Neural cell (in vitro differentiated cells): ENCODE measurements at regions not wholly inside any gene's neighbourhood (a gene's known extent, or its start where the extent isn't known, plus 50 kb on each side); places are given as distances from the start of the nearest gene placed in this dataset.
"Not testable (repeated sequence)": the region's sequence is repeated elsewhere in the genome, so short reads cannot be mapped to it uniquely, and the experiment has no call there.

ENCODE experiments used
- H2AFZ ChIP-seq: fragments of 200-600, 300-800 bp; sonication (generic), shearing (Covaris generic); 2 replicates; pipeline ENCODE4 v1.6.0; 2014; ENCODE audit warnings: low read depth, mild to moderate bottlenecking, antibody characterized with exemption, low read length, moderate library complexity
- H3F3A ChIP-seq: fragments of 200-600 bp; shearing (Covaris generic); 2 replicates; pipeline ENCODE4 v1.6.1; 2016; ENCODE audit warnings: mild to moderate bottlenecking, moderate library complexity, mixed read lengths, antibody characterized with exemption, low read length; ENCODE audit not compliant: insufficient read depth, poor library complexity, severe bottlenecking
- H3K27ac ChIP-seq: fragments of 200-600, 300-800 bp; sonication (generic), shearing (Covaris generic); 2 replicates; pipeline ENCODE4 v1.5.1; 2014; ENCODE audit warnings: mild to moderate bottlenecking, low read length, moderate library complexity
- H3K27me3 ChIP-seq: fragments of 300-800, 200-600 bp; sonication (generic), shearing (Covaris generic); 2 replicates; pipeline ENCODE4 v1.6.0; 2014; ENCODE audit warnings: mild to moderate bottlenecking, low read depth, low read length, moderate library complexity; ENCODE audit not compliant: insufficient read depth
- H3K36me3 ChIP-seq: fragments of 300-800, 200-600 bp; sonication (generic), shearing (Covaris generic); 2 replicates; pipeline ENCODE4 v1.5.1; 2014; ENCODE audit warnings: mild to moderate bottlenecking, antibody characterized with exemption, low read length, moderate library complexity; ENCODE audit not compliant: insufficient read depth
- H3K4me2 ChIP-seq: fragments of 300-800, 200-600 bp; sonication (generic), shearing (Covaris generic); 2 replicates; pipeline ENCODE4 v1.6.0; 2014; ENCODE audit warnings: mild to moderate bottlenecking, low read length
- H3K4me3 ChIP-seq: fragments of 300-800, 200-600 bp; sonication (generic), shearing (Covaris generic); 2 replicates; pipeline ENCODE4 v1.5.1; 2014; ENCODE audit warnings: mild to moderate bottlenecking, low read length, moderate library complexity
- H3K79me2 ChIP-seq: fragments of 200-600 bp; shearing (Covaris generic); replicated peaks from 2 replicates; pipeline ENCODE4 v1.6.0; 2014; ENCODE audit warnings: mild to moderate bottlenecking, low read length, moderate library complexity; ENCODE audit not compliant: insufficient read depth
- H3K9ac ChIP-seq: fragments of 300-800, 200-600 bp; sonication (generic), shearing (Covaris generic); 2 replicates; pipeline ENCODE4 v1.6.1; 2016; ENCODE audit warnings: mild to moderate bottlenecking, low read length, mixed read lengths
- H3K9me2 ChIP-seq: fragments of 200-600 bp; shearing (Covaris generic); 2 replicates; pipeline ENCODE4 v1.6.1; 2016; ENCODE audit warnings: mild to moderate bottlenecking, low read length, mixed read lengths; ENCODE audit not compliant: insufficient read depth
- H3K9me3 ChIP-seq: fragments of 200-600, 300-800 bp; sonication (generic), shearing (Covaris generic); 2 replicates; pipeline ENCODE4 v1.6.1; 2016; ENCODE audit warnings: mild to moderate bottlenecking, mixed run types, low read length, moderate library complexity, mixed read lengths
- H4K20me1 ChIP-seq: fragments of 200-600 bp; shearing (Covaris generic); 2 replicates; pipeline ENCODE4 v1.6.1; 2016; ENCODE audit warnings: mild to moderate bottlenecking, mixed run types; ENCODE audit not compliant: insufficient read depth
- EP300 ChIP-seq: fragments of 450-650 bp; conservative IDR thresholded peaks from 2 replicates; pipeline ENCODE4 v1.6.1; 2014; ENCODE audit warnings: antibody characterized with exemption, mild to moderate bottlenecking, moderate library complexity; ENCODE audit not compliant: poor library complexity, severe bottlenecking
- EZH2 ChIP-seq: fragments of 200-600, 300-800 bp; shearing (Covaris generic), sonication (generic); IDR thresholded peaks from 2 replicates; pipeline ENCODE4 v1.6.1; 2014; ENCODE audit warnings: antibody characterized with exemption, low read length, borderline replicate concordance, mild to moderate bottlenecking; ENCODE audit not compliant: insufficient read depth, poor library complexity, severe bottlenecking
- MXI1 ChIP-seq: fragments of 450-650 bp; conservative IDR thresholded peaks from 2 replicates; pipeline ENCODE4 v1.6.1; 2014; ENCODE audit warnings: antibody characterized with exemption, mild to moderate bottlenecking; ENCODE audit not compliant: poor library complexity, severe bottlenecking
- POLR2AphosphoS5 ChIP-seq: IDR thresholded peaks from 2 replicates; pipeline ENCODE4 v1.6.1; 2012
- RAD21 ChIP-seq: fragments of 450-650 bp; conservative IDR thresholded peaks from 2 replicates; pipeline ENCODE4 v1.6.1; 2014; ENCODE audit warnings: antibody characterized with exemption, mild to moderate bottlenecking, moderate library complexity
- SMC3 ChIP-seq: fragments of 450-650 bp; conservative IDR thresholded peaks from 2 replicates; pipeline ENCODE4 v1.6.1; 2014; ENCODE audit warnings: antibody characterized with exemption, mild to moderate bottlenecking, moderate library complexity; ENCODE audit not compliant: poor library complexity
- TAF1 ChIP-seq: IDR thresholded peaks from 2 replicates; pipeline ENCODE4 v1.6.1; 2012; ENCODE audit warnings: low read depth
- TF ChIP-seq, protein P1 (sequence below): fragments of 450-650 bp; IDR thresholded peaks from 2 replicates; pipeline ENCODE4 v1.5.1; 2014; ENCODE audit warnings: antibody characterized with exemption, mild to moderate bottlenecking, moderate library complexity; ENCODE audit not compliant: poor library complexity, severe bottlenecking
- TF ChIP-seq, protein P2 (sequence below): IDR thresholded peaks from 2 replicates; pipeline ENCODE4 v1.6.1; 2012; ENCODE audit warnings: borderline replicate concordance

DNA sequence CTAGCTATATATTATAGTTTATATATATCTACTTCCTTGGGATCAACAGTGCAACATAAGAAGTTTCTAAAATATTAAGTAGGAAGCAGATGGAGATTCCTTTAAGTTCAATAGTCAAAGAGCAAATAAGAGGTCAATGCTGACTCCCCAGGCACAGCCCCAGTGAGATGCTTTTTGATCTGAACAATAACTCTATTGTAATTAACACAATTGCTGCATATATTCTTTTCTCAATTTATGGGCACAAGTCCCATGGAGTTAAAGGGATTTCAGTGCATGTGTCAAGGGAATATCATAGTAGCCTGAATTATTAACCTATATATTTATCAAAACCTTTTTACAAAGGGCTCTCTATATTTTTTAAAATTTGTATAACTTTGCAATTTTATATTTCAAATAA is 180.8 kb downstream of the SPRY2 start:
- no peak overlapping the region for H3K27ac ChIP-seq
- no peaks in the 10 kb centered on the region for H3K9me2 ChIP-seq
- H4K20me1 ChIP-seq = no peaks in the 10 kb centered on the region
- no peak overlapping the region for H3K4me2 ChIP-seq
- no peaks in the 10 kb centered on the region for H3K36me3 ChIP-seq
- H3K27me3 ChIP-seq = no peaks in the 10 kb centered on the region
- H3F3A ChIP-seq = no peaks in the 10 kb centered on the region
- no peak overlapping the region for H2AFZ ChIP-seq
- no peaks in the 10 kb centered on the region for H3K79me2 ChIP-seq
- no peak overlapping the region for H3K9ac ChIP-seq
- no peak overlapping the region for H3K4me3 ChIP-seq
- TF ChIP-seq TAF1 (no peak), MXI1 (no peak), EP300 (no peak), POLR2AphosphoS5 (no peak), SMC3 (no peak), EZH2 (no peak), RAD21 (no peak)
- TF ChIP-seq, protein P1, sequence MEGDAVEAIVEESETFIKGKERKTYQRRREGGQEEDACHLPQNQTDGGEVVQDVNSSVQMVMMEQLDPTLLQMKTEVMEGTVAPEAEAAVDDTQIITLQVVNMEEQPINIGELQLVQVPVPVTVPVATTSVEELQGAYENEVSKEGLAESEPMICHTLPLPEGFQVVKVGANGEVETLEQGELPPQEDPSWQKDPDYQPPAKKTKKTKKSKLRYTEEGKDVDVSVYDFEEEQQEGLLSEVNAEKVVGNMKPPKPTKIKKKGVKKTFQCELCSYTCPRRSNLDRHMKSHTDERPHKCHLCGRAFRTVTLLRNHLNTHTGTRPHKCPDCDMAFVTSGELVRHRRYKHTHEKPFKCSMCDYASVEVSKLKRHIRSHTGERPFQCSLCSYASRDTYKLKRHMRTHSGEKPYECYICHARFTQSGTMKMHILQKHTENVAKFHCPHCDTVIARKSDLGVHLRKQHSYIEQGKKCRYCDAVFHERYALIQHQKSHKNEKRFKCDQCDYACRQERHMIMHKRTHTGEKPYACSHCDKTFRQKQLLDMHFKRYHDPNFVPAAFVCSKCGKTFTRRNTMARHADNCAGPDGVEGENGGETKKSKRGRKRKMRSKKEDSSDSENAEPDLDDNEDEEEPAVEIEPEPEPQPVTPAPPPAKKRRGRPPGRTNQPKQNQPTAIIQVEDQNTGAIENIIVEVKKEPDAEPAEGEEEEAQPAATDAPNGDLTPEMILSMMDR = no peak
- TF ChIP-seq, protein P2, sequence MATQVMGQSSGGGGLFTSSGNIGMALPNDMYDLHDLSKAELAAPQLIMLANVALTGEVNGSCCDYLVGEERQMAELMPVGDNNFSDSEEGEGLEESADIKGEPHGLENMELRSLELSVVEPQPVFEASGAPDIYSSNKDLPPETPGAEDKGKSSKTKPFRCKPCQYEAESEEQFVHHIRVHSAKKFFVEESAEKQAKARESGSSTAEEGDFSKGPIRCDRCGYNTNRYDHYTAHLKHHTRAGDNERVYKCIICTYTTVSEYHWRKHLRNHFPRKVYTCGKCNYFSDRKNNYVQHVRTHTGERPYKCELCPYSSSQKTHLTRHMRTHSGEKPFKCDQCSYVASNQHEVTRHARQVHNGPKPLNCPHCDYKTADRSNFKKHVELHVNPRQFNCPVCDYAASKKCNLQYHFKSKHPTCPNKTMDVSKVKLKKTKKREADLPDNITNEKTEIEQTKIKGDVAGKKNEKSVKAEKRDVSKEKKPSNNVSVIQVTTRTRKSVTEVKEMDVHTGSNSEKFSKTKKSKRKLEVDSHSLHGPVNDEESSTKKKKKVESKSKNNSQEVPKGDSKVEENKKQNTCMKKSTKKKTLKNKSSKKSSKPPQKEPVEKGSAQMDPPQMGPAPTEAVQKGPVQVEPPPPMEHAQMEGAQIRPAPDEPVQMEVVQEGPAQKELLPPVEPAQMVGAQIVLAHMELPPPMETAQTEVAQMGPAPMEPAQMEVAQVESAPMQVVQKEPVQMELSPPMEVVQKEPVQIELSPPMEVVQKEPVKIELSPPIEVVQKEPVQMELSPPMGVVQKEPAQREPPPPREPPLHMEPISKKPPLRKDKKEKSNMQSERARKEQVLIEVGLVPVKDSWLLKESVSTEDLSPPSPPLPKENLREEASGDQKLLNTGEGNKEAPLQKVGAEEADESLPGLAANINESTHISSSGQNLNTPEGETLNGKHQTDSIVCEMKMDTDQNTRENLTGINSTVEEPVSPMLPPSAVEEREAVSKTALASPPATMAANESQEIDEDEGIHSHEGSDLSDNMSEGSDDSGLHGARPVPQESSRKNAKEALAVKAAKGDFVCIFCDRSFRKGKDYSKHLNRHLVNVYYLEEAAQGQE = no peak
- no peaks in the 10 kb centered on the region for H3K9me3 ChIP-seq

DNA sequence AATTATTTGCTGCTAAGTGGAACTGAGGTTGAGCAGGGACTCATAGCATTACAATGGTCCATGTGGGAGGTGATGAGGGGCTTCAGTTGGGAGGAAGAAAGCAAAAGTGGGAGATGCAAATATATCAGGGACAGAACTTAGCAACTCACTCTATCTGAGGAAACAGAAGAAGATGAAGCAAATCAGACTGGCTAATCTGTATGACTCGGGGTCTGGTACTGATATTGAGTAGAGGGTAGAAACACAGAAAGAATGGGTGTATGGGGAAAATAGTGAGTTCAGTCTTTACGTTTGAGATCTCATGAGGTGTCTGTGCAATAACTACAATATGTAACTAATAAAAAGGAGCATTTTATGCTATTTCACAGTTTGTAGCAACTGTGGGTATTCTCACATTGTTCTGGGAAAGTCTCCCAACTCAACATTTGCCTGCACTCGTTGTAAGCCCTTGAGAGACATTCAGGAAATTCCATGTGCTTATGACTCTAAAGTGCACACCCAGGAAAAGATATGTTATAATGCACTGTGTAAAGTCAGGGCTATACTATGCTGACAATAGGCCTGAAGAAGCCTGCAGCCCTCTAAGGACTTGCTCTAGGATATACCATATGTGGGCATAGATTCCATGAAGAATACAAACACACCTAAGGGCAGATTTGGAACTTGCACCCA is 183.5 kb downstream of the SPRY2 start:
- H3K27me3 ChIP-seq = no peaks in the 10 kb centered on the region
- H3K9me3 ChIP-seq = no peaks in the 10 kb centered on the region
- H3K79me2 ChIP-seq = no peaks in the 10 kb centered on the region
- no peak overlapping the region for H2AFZ ChIP-seq
- no peaks in the 10 kb centered on the region for H3K36me3 ChIP-seq
- H3K9me2 ChIP-seq = no peaks in the 10 kb centered on the region
- no peaks in the 10 kb centered on the region for H3F3A ChIP-seq
- no peaks in the 10 kb centered on the region for H4K20me1 ChIP-seq
- no peak overlapping the region for H3K4me2 ChIP-seq
- no peak overlapping the region for H3K9ac ChIP-seq
- TF ChIP-seq, protein P1 = no peak
- TF ChIP-seq MXI1 (no peak), POLR2AphosphoS5 (no peak), EP300 (no peak), SMC3 (no peak), EZH2 (no peak), TAF1 (no peak), RAD21 (no peak)
- TF ChIP-seq, protein P2 = no peak
- H3K4me3 ChIP-seq = no peak overlapping the region
- H3K27ac ChIP-seq = no peak overlapping the region

DNA sequence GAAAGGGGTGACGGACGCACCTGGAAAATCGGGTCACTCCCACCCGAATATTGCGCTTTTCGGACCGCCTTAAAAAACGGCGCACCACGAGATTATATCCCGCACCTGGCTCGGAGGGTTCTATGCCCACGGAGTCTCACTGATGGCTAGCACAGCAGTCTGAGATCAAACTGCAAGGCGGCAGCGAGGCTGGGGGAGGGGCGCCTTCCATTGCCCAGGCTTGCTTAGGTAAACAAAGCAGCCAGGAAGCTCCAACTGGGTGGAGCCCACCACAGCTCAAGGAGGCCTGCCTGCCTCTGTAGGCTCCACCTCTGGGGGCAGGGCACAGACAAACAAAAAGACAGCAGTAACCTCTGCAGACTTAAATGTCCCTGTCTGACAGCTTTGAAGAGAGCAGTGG is 188.8 kb downstream of the SPRY2 start:
- not testable (repeated sequence) for H3K9me3 ChIP-seq, H3K79me2 ChIP-seq, H3K4me3 ChIP-seq, H3K9ac ChIP-seq, H3F3A ChIP-seq, H3K9me2 ChIP-seq, H2AFZ ChIP-seq, H3K27ac ChIP-seq, H3K36me3 ChIP-seq, H4K20me1 ChIP-seq, H3K4me2 ChIP-seq, H3K27me3 ChIP-seq
